HG02642 (cell line): ENCODE measurements at regions not wholly inside any gene's neighbourhood (a gene's known extent, or its start where the extent isn't known, plus 50 kb on each side); places are given as distances from the start of the nearest gene placed in this dataset.

ENCODE experiments used
- ATAC-seq: cut with Tn5 transposase; IDR thresholded peaks from one replicate; pipeline ENCODE4 v1.9.1; 2021; ENCODE audit warnings: mild to moderate bottlenecking; ENCODE audit not compliant: unreplicated experiment, poor library complexity

DNA sequence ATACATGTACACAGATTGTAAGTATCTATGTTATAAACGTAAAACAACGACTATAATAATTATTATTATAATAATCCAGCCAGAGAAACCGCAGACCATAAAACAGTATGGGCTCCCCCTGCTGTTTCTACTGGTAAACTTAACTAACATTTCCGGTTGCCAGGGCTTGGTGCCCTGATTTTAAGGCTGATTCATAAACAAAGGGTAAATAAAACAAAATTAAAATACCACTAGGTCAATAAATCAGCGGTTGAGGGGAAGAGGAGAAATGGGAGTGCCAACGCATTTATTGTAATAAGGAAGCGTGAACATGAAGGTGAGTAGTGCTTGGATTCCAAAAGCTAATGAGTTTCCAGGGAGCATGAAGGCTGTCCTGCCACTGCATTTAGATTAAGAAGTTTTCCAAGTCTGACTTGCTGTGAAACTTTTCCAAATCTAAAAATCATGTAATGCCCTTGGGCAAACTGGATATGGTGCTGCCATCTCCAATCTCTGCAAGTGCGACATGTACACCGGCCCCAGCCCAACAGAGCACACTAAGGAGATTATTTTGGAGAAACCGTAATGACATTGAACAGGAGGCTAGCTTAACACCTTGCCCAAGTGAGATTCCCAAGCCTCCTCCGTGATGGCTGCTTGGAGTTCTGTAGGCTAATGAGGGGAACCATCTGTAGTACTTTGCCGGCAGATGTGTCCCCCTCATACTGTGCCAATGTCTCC is 50.7 kb upstream of the HNRNPA3 start:
- ATAC-seq = no peak
